ENCODE measurements at regions not wholly inside any gene's neighbourhood (a gene's known extent, or its start where the extent isn't known, plus 50 kb on each side); places are given as distances from the start of the nearest gene placed in this dataset.

- Mint-ChIP-seq H3K27ac (ENCODE audit: low read depth) (no peak overlapping the region), H3K36me3 (ENCODE audit: insufficient read depth) (no peaks in the 10 kb centered on the region), H3K9me3 (peaks cover 27% of the 10 kb centered on the region), H3K27me3 (no peaks in the 10 kb centered on the region), H3K4me1 (no peaks in the 10 kb centered on the region), H3K4me3 (no peak overlapping the region)
- no peak for ATAC-seq (replicated peaks; ENCODE audit: extremely low read depth, poor library complexity, severe bottlenecking)
- DNase-seq (ENCODE audit: low spot score in 2 of 2) = no peak
Observed at GRCh38 chr4:57865264-57865663, 755.1 kb upstream of the IGFBP7 start.

- no peak for ATAC-seq (replicated peaks; ENCODE audit: extremely low read depth, poor library complexity, severe bottlenecking)
- Mint-ChIP-seq H3K4me1 (no peaks in the 10 kb centered on the region), H3K9me3 (peaks cover 18% of the 10 kb centered on the region), H3K4me3 (no peak overlapping the region), H3K27me3 (no peaks in the 10 kb centered on the region), H3K36me3 (ENCODE audit: insufficient read depth) (no peaks in the 10 kb centered on the region), H3K27ac (ENCODE audit: low read depth) (no peak overlapping the region)
- DNase-seq (ENCODE audit: low spot score in 2 of 2) = no peak
Observed at GRCh38 chr4:57854748-57855147, 744.6 kb upstream of the IGFBP7 start.

GRCh38 chr4:57850141-57850540, 740.0 kb upstream of the IGFBP7 start:
- peaks cover 37% of the 10 kb centered on the region for H3K9me3 Mint-ChIP-seq
- ATAC-seq (replicated peaks; ENCODE audit: extremely low read depth, poor library complexity, severe bottlenecking) = no peak
- no peak for DNase-seq (ENCODE audit: low spot score in 2 of 2)

GRCh38 chr4:57832083-57832482, 721.9 kb upstream of the IGFBP7 start:
- Mint-ChIP-seq H3K9me3 (peaks cover 24% of the 10 kb centered on the region), H3K36me3 (ENCODE audit: insufficient read depth) (no peaks in the 10 kb centered on the region), H3K27me3 (no peaks in the 10 kb centered on the region), H3K4me3 (no peak overlapping the region), H3K4me1 (no peaks in the 10 kb centered on the region), H3K27ac (ENCODE audit: low read depth) (no peak overlapping the region)
- ATAC-seq (replicated peaks; ENCODE audit: extremely low read depth, poor library complexity, severe bottlenecking) (no peak), DNase-seq (ENCODE audit: low spot score in 2 of 2) (no peak)

More at GRCh38 chr4:57850141-57850540, 740.0 kb upstream of the IGFBP7 start:
- no peaks in the 10 kb centered on the region for H3K36me3 Mint-ChIP-seq (ENCODE audit: insufficient read depth)
- H3K27me3 Mint-ChIP-seq = no peaks in the 10 kb centered on the region
- no peak overlapping the region for H3K4me3 Mint-ChIP-seq
- H3K4me1 Mint-ChIP-seq = no peaks in the 10 kb centered on the region
- H3K27ac Mint-ChIP-seq (ENCODE audit: low read depth) = no peak overlapping the region

DNA sequence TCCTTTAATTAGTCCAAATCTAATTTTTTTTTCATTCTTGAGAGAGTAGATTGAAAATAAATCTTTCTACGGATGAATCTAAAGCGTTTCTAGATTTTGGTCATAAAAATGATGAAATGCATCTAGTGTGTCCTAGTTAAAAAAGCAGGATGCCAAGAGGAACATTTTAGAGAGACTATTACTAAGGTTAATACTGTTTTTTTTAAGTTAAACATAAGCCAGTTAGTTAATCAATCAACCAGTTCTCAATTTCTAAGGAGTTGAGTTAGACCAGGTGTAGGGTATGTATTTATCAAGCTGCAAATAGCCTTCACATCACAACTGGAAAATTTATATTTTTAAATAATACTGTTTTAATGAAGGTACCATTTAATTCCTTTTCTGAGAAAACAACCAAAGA, 679.5 kb upstream of the IGFBP7 start:
- Mint-ChIP-seq H3K9me3 (peaks cover 6% of the 10 kb centered on the region), H3K27me3 (no peaks in the 10 kb centered on the region), H3K27ac (ENCODE audit: low read depth) (no peak overlapping the region), H3K4me3 (no peak overlapping the region), H3K36me3 (ENCODE audit: insufficient read depth) (no peaks in the 10 kb centered on the region), H3K4me1 (no peaks in the 10 kb centered on the region)
- DNase-seq (ENCODE audit: low spot score in 2 of 2) (no peak), ATAC-seq (replicated peaks; ENCODE audit: extremely low read depth, poor library complexity, severe bottlenecking) (no peak)

- H3K9me3 Mint-ChIP-seq = peaks cover 33% of the 10 kb centered on the region
- H3K27ac Mint-ChIP-seq (ENCODE audit: low read depth) = no peak overlapping the region
- no peaks in the 10 kb centered on the region for H3K27me3 Mint-ChIP-seq
- DNase-seq (ENCODE audit: low spot score in 2 of 2) = no peak
- no peak overlapping the region for H3K4me3 Mint-ChIP-seq
- H3K36me3 Mint-ChIP-seq (ENCODE audit: insufficient read depth) = no peaks in the 10 kb centered on the region
- ATAC-seq (replicated peaks; ENCODE audit: extremely low read depth, poor library complexity, severe bottlenecking) = no peak
- no peaks in the 10 kb centered on the region for H3K4me1 Mint-ChIP-seq
Observed at GRCh38 chr4:57777876-57778275, 667.7 kb upstream of the IGFBP7 start.

- no peaks in the 10 kb centered on the region for H3K4me1 Mint-ChIP-seq
- ATAC-seq (replicated peaks; ENCODE audit: extremely low read depth, poor library complexity, severe bottlenecking) (no peak), DNase-seq (ENCODE audit: low spot score in 2 of 2) (no peak)
- peaks cover 24% of the 10 kb centered on the region for H3K9me3 Mint-ChIP-seq
- H3K27me3 Mint-ChIP-seq = no peaks in the 10 kb centered on the region
- no peak overlapping the region for H3K27ac Mint-ChIP-seq (ENCODE audit: low read depth)
- no peak overlapping the region for H3K4me3 Mint-ChIP-seq
- no peaks in the 10 kb centered on the region for H3K36me3 Mint-ChIP-seq (ENCODE audit: insufficient read depth)
Observed at GRCh38 chr4:57774681-57775080, 664.5 kb upstream of the IGFBP7 start.

DNA sequence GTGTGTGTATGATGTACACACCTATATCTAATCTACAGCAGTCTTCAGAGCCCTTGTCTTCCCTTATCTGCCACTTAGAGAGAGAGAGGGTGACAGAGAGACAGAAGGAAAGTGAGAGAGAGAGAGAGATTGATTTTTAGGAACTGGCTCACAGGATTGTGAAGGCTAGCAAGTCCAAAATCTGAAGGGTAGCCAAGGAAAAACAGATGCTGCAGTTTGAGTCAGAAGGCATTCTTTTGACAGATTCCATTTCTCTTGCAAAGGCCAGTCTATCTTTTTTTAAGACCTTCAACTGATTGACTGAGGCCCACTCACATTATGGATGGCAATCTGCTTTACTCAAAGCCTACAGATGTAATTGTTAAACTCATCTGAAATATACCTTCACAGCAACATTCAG, 664.0 kb upstream of the IGFBP7 start:
- H3K9me3 Mint-ChIP-seq = peaks cover 22% of the 10 kb centered on the region
- H3K36me3 Mint-ChIP-seq (ENCODE audit: insufficient read depth) = no peaks in the 10 kb centered on the region
- no peaks in the 10 kb centered on the region for H3K27me3 Mint-ChIP-seq
- ATAC-seq (replicated peaks; ENCODE audit: extremely low read depth, poor library complexity, severe bottlenecking) (no peak), DNase-seq (ENCODE audit: low spot score in 2 of 2) (no peak)
- no peaks in the 10 kb centered on the region for H3K4me1 Mint-ChIP-seq
- H3K27ac Mint-ChIP-seq (ENCODE audit: low read depth) = no peak overlapping the region
- no peak overlapping the region for H3K4me3 Mint-ChIP-seq

DNA sequence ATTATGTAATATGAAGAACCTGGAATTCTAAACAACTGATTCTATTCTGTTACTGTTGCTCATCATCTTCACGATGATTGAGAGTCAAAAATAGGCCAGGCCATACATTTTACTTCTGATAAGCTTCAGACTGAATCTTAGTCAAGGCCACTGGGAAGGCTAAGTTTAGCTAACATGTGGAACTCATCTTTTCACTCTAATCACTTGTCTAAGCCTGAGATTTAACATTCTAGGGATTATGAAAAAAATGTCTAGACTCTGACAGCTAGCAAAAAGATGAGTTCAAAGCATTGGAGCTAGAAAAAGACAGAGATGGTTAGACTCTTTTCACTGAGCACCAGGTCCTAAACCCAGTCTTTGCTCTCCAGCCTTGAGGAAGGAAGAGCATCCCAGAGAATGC, 656.2 kb upstream of the IGFBP7 start:
- Mint-ChIP-seq H3K4me1 (no peaks in the 10 kb centered on the region), H3K9me3 (peaks cover 13% of the 10 kb centered on the region), H3K36me3 (ENCODE audit: insufficient read depth) (no peaks in the 10 kb centered on the region), H3K4me3 (no peak overlapping the region), H3K27me3 (no peaks in the 10 kb centered on the region), H3K27ac (ENCODE audit: low read depth) (no peak overlapping the region)
- ATAC-seq (replicated peaks; ENCODE audit: extremely low read depth, poor library complexity, severe bottlenecking) (no peak), DNase-seq (ENCODE audit: low spot score in 2 of 2) (no peak)

GRCh38 chr4:57764856-57765255, 654.7 kb upstream of the IGFBP7 start:
- peaks cover 19% of the 10 kb centered on the region for H3K9me3 Mint-ChIP-seq
- no peak for DNase-seq (ENCODE audit: low spot score in 2 of 2)
- H3K27me3 Mint-ChIP-seq = no peaks in the 10 kb centered on the region
- H3K27ac Mint-ChIP-seq (ENCODE audit: low read depth) = no peak overlapping the region
- H3K36me3 Mint-ChIP-seq (ENCODE audit: insufficient read depth) = peaks cover 1% of the 10 kb centered on the region
- no peak overlapping the region for H3K4me3 Mint-ChIP-seq
- H3K4me1 Mint-ChIP-seq = no peaks in the 10 kb centered on the region
- ATAC-seq (replicated peaks; ENCODE audit: extremely low read depth, poor library complexity, severe bottlenecking) = no peak

GRCh38 chr4:57763070-57763469, 652.9 kb upstream of the IGFBP7 start:
- ATAC-seq (replicated peaks; ENCODE audit: extremely low read depth, poor library complexity, severe bottlenecking) (no peak), DNase-seq (ENCODE audit: low spot score in 2 of 2) (no peak)
- Mint-ChIP-seq H3K27ac (ENCODE audit: low read depth) (no peak overlapping the region), H3K36me3 (ENCODE audit: insufficient read depth) (peaks cover 1% of the 10 kb centered on the region), H3K27me3 (no peaks in the 10 kb centered on the region), H3K4me3 (no peak overlapping the region), H3K4me1 (no peaks in the 10 kb centered on the region), H3K9me3 (peaks cover 14% of the 10 kb centered on the region)

DNA sequence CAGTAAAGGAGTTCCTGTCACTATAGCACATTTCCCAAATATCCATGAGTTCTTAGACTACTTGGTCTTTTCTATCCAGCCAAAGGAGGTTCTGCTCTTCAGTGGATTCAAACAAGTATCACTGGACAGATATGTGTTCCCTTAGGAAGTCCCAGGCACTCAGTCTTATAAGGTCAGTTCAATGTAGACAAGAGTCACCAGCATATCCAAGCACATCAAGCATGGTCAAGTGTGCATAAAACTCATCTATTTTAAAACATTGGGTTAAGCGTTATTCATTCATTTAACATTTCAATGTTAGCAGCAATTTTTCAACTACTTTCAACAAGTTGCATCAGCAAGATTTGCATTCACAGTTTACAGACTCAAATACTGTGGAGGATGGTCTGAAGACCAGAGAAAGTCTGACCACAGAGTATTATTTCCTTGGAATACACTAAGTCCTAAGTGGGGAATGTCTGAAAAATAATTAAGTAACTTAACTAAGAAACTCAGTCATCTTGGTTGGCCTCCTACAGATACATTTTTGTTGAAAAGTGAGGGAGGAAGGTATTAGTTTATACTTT, 630.5 kb upstream of the IGFBP7 start:
- H3K9me3 Mint-ChIP-seq = peaks cover 16% of the 10 kb centered on the region
- no peaks in the 10 kb centered on the region for H3K27me3 Mint-ChIP-seq
- ATAC-seq (replicated peaks; ENCODE audit: extremely low read depth, poor library complexity, severe bottlenecking) (no peak), DNase-seq (ENCODE audit: low spot score in 2 of 2) (no peak)
- H3K27ac Mint-ChIP-seq (ENCODE audit: low read depth) = no peak overlapping the region
- H3K36me3 Mint-ChIP-seq (ENCODE audit: insufficient read depth) = no peaks in the 10 kb centered on the region
- H3K4me1 Mint-ChIP-seq = no peaks in the 10 kb centered on the region
- no peak overlapping the region for H3K4me3 Mint-ChIP-seq

DNA sequence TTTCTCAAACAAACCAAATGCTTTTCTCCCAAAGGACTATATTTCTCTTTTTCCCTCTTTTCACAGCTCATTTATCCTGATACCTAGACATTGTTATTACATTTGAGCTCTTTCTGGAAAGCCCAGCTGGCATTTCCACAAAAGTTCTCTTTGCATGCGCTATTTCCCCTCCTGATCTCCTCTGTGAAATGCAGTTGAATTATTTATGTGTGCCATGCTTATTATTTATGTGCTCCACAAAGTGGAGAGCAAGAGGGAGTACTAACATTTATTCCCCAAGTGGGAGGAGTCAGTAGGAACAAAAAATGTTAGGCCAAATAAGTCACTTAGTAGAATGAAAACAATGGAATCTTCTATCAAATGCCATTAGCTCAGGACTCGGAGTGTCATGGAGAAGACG, 626.6 kb upstream of the IGFBP7 start:
- no peaks in the 10 kb centered on the region for H3K4me1 Mint-ChIP-seq
- no peak overlapping the region for H3K27ac Mint-ChIP-seq (ENCODE audit: low read depth)
- H3K9me3 Mint-ChIP-seq = peaks cover 16% of the 10 kb centered on the region
- no peak for DNase-seq (ENCODE audit: low spot score in 2 of 2)
- H3K27me3 Mint-ChIP-seq = no peaks in the 10 kb centered on the region
- no peak for ATAC-seq (replicated peaks; ENCODE audit: extremely low read depth, poor library complexity, severe bottlenecking)
- H3K36me3 Mint-ChIP-seq (ENCODE audit: insufficient read depth) = no peaks in the 10 kb centered on the region
- no peak overlapping the region for H3K4me3 Mint-ChIP-seq

Data from central memory CD8-positive, alpha-beta T cell (primary cell).